ENCODE measurements at regions not wholly inside any gene's neighbourhood (a gene's known extent, or its start where the extent isn't known, plus 50 kb on each side); places are given as distances from the start of the nearest gene placed in this dataset.

GRCh38 chr6:165117121-165117520 lies 192.3 kb downstream of the C6orf118 start:
- ATAC-seq = no peak
- H3K79me2 ChIP-seq (ENCODE audit: insufficient read depth, low read length) = no peaks in the 10 kb centered on the region
- no peak overlapping the region for H3K4me2 ChIP-seq (ENCODE audit: low read depth, low read length)
- ChIA-PET POLR2A (no interaction called here), CTCF (ENCODE audit: low intra/inter-chr PET ratio, low total read pairs) (no interaction called here)
- FAIRE-seq = no peak
- no peaks in the 10 kb centered on the region for H4K20me1 ChIP-seq (ENCODE audit: insufficient read depth, low read length)
- intact Hi-C loops (cut with micrococcal nuclease; ENCODE audit: unreplicated experiment) (no loop called here), in situ Hi-C loops (cut with HindIII; ENCODE audit: extremely low pct_ligation_motif_present, low pct_unique_long_range_greater_than_20kb) (no loop called here)
- peaks cover 92% of the 10 kb centered on the region for H3K9me3 ChIP-seq (ENCODE audit: low read length)
- H3K36me3 ChIP-seq (replicated peaks in 1 of 2; ENCODE audit: control insufficient read depth in 1 of 2, insufficient read depth in 2 of 2, low read length in 2 of 2) = no peaks in the 10 kb centered on the region
- TF ChIP-seq ZNF354B (CRISPR knock-in tag; IDR thresholded peaks at IDR 0.05) (no peak), ZNF800 (CRISPR knock-in tag; IDR thresholded peaks at IDR 0.05) (no peak), NBN (conservative IDR thresholded peaks at IDR 0.05) (no peak), FOSL1 (CRISPR knock-in tag; IDR thresholded peaks at IDR 0.05; ENCODE audit: borderline replicate concordance) (no peak), TBX3 (IDR thresholded peaks at IDR 0.05; ENCODE audit: borderline replicate concordance) (no peak), TRIM22 (IDR thresholded peaks at IDR 0.05) (no peak)
- no peak overlapping the region for H3K9ac ChIP-seq (ENCODE audit: insufficient read depth, low read depth, low read length)
- WGBS (ENCODE audit: low lambda C conversion rate) = 0% methylated on average over 1 of the region's 2 CpGs
- DNase-seq (ENCODE audit: low spot score) = no peak
- BruUV-seq (replicated peaks) = no TSS peak
- H3K4me1 ChIP-seq (ENCODE audit: insufficient read depth, low read length) = no peaks in the 10 kb centered on the region
- H3K27me3 ChIP-seq (ENCODE audit: control insufficient read depth in 1 of 2, insufficient read depth in 2 of 2, low read length in 2 of 2) = no peaks in the 10 kb centered on the region
- H2AFZ ChIP-seq (ENCODE audit: low read length) = no peak overlapping the region
- H3K27ac ChIP-seq (ENCODE audit: extremely low read length, insufficient read depth, low read length) = no peak overlapping the region
- no peak overlapping the region for H3K4me3 ChIP-seq (replicated peaks in 1 of 3; ENCODE audit: insufficient read depth in 1 of 3, low read depth in 2 of 3, low read length in 3 of 3)

GRCh38 chr6:165110860-165111259 lies 198.5 kb downstream of the C6orf118 start:
- DNase-seq (ENCODE audit: low spot score) (no peak), ATAC-seq (no peak), FAIRE-seq (no peak)
- H3K4me2 ChIP-seq (ENCODE audit: low read depth, low read length) = no peak overlapping the region
- no TSS peak for BruUV-seq (replicated peaks)
- ChIA-PET POLR2A (no interaction called here), CTCF (ENCODE audit: low intra/inter-chr PET ratio, low total read pairs) (no interaction called here)
- WGBS (ENCODE audit: low lambda C conversion rate) = 49% methylated on average over 1 of the region's 1 CpG
- H3K9ac ChIP-seq (ENCODE audit: insufficient read depth, low read depth, low read length) = no peak overlapping the region
- no peaks in the 10 kb centered on the region for H3K4me1 ChIP-seq (ENCODE audit: insufficient read depth, low read length)
- intact Hi-C loops (cut with micrococcal nuclease; ENCODE audit: unreplicated experiment) = no loop called here
- no peak overlapping the region for H3K27ac ChIP-seq (ENCODE audit: extremely low read length, insufficient read depth, low read length)
- no peaks in the 10 kb centered on the region for H3K36me3 ChIP-seq (replicated peaks in 1 of 2; ENCODE audit: control insufficient read depth in 1 of 2, insufficient read depth in 2 of 2, low read length in 2 of 2)
- peaks cover 94% of the 10 kb centered on the region for H3K9me3 ChIP-seq (ENCODE audit: low read length)
- H3K27me3 ChIP-seq (ENCODE audit: control insufficient read depth in 1 of 2, insufficient read depth in 2 of 2, low read length in 2 of 2) = no peaks in the 10 kb centered on the region
- no peaks in the 10 kb centered on the region for H3K79me2 ChIP-seq (ENCODE audit: insufficient read depth, low read length)
- no peaks in the 10 kb centered on the region for H4K20me1 ChIP-seq (ENCODE audit: insufficient read depth, low read length)
- in situ Hi-C loops (cut with HindIII; ENCODE audit: extremely low pct_ligation_motif_present, low pct_unique_long_range_greater_than_20kb) = no loop called here
- no peak overlapping the region for H2AFZ ChIP-seq (ENCODE audit: low read length)
- no peak overlapping the region for H3K4me3 ChIP-seq (replicated peaks in 1 of 3; ENCODE audit: insufficient read depth in 1 of 3, low read depth in 2 of 3, low read length in 3 of 3)
- TF ChIP-seq U2AF2 (IDR thresholded peaks at IDR 0.05; ENCODE audit: low read depth, low read length) = no peak
- no peak for TF ChIP-seq ZNF703 (CRISPR knock-in tag; IDR thresholded peaks at IDR 0.05; ENCODE audit: borderline replicate concordance)
- no peak for TF ChIP-seq GMEB2 (CRISPR knock-in tag; IDR thresholded peaks at IDR 0.05; ENCODE audit: low read depth)
- no peak for TF ChIP-seq ZNF501 (CRISPR knock-in tag; IDR thresholded peaks at IDR 0.05)

Measured in HepG2 (cell line).